Left colon (tissue), 2 donors: ENCODE measurements at regions not wholly inside any gene's neighbourhood (a gene's known extent, or its start where the extent isn't known, plus 50 kb on each side); places are given as distances from the start of the nearest gene placed in this dataset.

ENCODE experiments used
- ATAC-seq: fragments of 200-7000 bp; cut with Tn5 transposase; one replicate; pipeline ENCODE4 v1.9.1; 2020; ENCODE audit warnings: mild to moderate bottlenecking, moderate library complexity
- DNase-seq, 2 donors: peaks; one replicate each; pipeline ENCODE4 v3.0.0-alpha.2; 2020
- intact Hi-C, 2 donors: fragments of 100-400 bp; cut with DNase I in 1 of 2; cut with micrococcal nuclease in 1 of 2; formaldehyde crosslinking; loops; one replicate each; pipeline versions ENCODE4 v1.11.2 to v1.14.0; 2022; cut with DNase I, micrococcal nuclease
- donor health status: DM: no; HTN: no; CAD: no.
- donor health status: DM: yes; HTN: yes; CAD: no.

DNA sequence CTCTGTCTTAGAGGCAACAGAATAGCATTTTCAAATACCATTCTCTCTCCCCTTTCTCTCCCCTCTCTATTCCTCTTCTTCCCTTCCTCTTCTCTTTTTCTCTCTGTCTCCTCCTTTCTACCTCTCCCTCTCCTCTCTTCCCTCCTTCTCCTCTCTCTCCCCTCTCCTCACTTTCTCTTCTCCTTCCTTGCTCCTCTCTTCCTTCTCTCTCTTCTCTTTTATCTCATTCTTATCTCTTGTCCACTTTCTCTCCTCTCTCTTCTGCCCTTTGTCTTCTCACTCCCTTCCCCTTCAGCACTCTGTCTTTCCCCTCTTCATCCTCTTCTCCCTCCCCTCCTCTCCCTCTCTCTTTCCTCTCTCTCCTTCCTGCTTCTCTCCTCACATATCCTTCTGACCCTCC is 2265.8 kb upstream of the TENM3 start:
- intact Hi-C loops: no loop called here
- DNase-seq: no peak
- no peak for ATAC-seq

GRCh38 chr4:179981161-179981560 is 2262.0 kb upstream of the TENM3 start:
- intact Hi-C loops: no loop called here
- ATAC-seq (no peak), DNase-seq (no peak)

DNA sequence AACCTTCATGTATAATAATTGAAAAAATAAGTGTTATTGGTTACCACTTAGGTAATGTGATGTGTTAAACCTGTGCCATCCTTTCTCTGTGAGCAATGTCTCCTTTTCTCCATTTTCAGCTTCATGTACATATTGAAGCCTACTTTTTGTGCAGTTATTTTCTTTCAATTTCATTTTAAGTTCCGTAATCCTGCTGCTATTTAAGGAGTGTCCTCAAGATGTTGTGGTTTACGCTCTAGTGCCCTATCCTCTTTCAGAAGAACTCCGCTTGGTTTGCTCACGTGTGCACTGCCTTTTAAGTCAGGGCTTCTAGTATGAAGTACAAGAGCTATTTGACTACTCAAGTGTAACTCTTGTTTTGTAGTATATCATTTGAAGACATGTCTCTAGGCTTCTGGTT is 2253.2 kb upstream of the TENM3 start:
- DNase-seq (no peak), ATAC-seq (no peak)
- intact Hi-C loops: no loop called here

GRCh38 chr4:180009316-180009715 is 2233.9 kb upstream of the TENM3 start:
- no peak for DNase-seq
- ATAC-seq: no peak
- intact Hi-C loops: no loop called here

DNA sequence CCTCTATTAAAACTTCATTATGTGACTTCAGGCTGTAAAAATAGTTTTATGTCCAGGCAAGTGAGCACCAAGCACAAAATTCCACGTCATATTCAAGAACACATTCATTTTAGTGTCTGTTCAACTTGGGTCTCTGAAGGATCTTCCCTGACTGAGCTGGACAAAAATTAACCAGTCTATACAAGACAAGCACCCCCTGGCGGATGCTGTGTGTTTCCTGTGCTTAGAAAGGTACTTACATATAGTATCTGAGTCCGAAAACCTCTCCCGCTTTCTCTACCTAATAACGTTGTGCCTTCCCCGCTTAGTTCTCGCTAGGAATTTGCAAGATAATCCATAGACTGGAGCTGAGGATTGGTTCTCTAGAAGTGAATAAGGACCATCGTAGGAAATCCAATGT is 2214.5 kb upstream of the TENM3 start:
- ATAC-seq (peak; percentile 43), DNase-seq (peak in 1 of 2 donors; percentile 55)
- intact Hi-C loops: no loop called here

GRCh38 chr4:180031330-180031729 is 2211.9 kb upstream of the TENM3 start:
- ATAC-seq: no peak
- DNase-seq: no peak

DNA sequence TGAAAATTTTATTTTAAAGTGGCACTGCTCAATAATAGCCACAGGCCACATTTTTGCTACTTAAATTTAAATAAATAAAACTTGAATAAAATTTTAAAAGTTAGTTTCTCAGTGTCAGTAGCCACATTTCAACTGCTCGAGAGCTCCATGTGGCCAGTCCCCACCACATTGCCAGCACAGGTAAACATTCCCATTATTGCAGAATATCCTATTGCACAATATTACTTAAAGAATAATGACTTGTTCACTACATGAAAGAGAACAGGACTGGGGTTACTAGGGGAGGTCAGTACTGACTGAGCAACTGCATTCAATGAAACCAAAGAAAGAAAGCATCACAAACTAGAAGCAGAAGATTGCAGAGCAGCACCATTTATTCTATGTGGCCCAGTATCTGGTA is 2201.6 kb upstream of the TENM3 start:
- intact Hi-C loops: no loop called here
- no peak for ATAC-seq
- no peak for DNase-seq

More at GRCh38 chr4:180031330-180031729, 2211.9 kb upstream of the TENM3 start:
- intact Hi-C loops: no loop called here

- intact Hi-C loops: no loop called here
- DNase-seq (no peak), ATAC-seq (peak; percentile 90)
Measured at GRCh38 chr4:180052629-180053028, 2190.6 kb upstream of the TENM3 start.

GRCh38 chr4:180054291-180054690 is 2188.9 kb upstream of the TENM3 start:
- ATAC-seq: no peak
- intact Hi-C loops: no loop called here
- DNase-seq: no peak

GRCh38 chr4:180057299-180057721 is 2185.9 kb upstream of the TENM3 start:
- intact Hi-C loops: no loop called here
- DNase-seq (no peak), ATAC-seq (no peak)

DNA sequence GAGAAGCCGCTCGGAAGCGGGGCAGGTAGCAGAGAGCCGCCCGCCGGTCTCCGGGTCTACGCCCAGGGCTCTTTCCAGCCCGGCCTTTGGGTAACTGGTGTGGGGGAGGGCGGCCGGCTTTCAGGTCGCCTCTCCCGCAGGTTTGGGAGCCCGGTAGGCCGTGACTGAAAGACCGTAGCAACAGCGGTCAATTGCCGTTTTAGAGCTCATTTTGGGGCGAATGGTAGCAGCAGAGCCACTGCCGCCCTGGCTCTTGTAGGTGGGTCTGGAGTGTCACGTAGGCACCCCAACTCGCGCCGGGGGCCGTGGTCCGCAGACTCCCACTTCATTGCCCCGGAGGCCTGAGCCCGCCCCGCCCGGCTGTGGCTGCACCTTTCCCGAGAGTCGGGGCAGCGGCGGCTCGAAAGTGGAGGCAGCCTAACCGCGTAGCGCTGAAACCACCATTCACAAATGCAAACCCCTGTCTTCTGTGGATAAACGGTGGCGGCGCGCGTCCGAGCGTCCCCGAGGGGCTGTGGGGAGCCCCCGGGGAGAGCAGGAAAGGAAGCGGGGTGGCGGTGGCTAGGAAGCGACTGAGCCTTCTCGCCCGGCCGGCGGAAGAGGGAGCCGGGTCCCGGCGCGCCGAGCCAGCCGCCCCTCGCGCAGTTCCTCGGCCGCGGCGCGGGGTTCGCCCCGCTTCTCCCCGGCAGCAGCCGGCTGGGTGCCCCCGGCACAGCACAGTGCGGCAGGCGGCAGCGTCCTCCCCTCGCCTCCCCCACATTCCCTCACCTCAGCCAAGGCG is 2185.1 kb upstream of the TENM3 start:
- DNase-seq (peak; percentile 22 to 40), ATAC-seq (peak; percentile 45)
- intact Hi-C loops: no loop called here

DNA sequence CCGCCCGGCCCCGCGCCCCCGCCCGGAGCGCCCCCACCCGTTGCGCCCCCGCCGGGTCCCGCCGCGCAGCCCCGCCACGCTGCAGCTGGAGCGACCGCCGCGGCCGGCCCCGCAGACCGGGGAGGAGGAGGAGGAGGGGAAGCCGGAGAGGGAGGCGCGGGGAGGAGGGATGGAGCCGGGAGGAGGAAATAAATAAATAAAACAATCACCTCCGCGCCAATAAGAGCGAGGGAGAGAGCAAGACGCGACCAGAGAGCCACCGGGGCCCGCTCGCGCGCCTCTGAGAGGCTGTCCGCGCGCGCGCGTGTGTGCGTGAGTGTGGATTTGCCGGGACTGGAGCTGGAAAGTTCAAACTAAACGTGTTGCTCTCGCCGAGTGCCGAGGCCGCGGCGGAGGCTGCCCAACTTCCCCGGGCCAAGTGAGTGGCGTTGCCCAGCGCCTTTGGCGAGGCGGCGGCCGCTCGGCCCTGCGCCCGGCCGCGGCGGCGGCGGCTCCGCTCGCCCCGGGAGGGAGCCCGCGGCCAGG is 2184.4 kb upstream of the TENM3 start:
- ATAC-seq (peak; percentile 88), DNase-seq (peak; percentile 52 to 68)
- intact Hi-C loops: no loop called here

- intact Hi-C loops: no loop called here
- peak; percentile 10 to 22 for DNase-seq
- peak; percentile 44 for ATAC-seq
Measured at GRCh38 chr4:180059216-180059881, 2183.9 kb upstream of the TENM3 start.

DNA sequence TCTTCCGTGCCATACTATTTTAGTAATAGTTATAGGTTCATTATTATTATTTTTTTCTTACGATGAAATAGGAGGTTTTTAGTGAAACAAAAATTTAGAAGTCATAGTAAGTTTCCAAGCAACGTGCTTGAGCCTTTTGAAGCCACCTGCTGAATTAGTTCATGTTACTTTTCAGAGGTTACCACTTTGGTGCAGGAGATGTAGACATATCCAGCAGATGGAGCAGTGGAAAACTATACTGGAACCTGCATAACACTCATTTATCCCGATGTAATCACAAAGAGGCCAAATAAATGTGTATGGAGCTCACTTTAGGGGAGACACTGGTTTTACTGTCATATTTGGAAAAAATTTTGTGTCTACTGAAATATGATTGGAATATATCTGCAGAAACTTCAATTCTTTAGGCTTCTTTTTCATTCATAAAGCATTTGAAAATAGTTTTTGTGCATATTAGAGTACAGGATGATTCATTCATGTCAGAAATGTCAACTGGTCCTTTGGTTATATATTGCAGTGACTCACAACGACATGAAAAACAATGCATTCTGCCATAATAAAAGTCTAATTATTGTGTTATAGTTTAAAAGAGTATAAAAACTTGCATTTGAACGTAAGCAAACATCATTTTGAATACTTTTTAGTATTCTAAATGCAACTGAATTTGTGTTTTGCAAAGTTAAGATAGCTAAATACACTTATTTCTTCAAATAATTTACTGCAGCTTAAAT is 2182.9 kb upstream of the TENM3 start:
- intact Hi-C loops: no loop called here
- DNase-seq (no peak), ATAC-seq (peak; percentile 54)

DNA sequence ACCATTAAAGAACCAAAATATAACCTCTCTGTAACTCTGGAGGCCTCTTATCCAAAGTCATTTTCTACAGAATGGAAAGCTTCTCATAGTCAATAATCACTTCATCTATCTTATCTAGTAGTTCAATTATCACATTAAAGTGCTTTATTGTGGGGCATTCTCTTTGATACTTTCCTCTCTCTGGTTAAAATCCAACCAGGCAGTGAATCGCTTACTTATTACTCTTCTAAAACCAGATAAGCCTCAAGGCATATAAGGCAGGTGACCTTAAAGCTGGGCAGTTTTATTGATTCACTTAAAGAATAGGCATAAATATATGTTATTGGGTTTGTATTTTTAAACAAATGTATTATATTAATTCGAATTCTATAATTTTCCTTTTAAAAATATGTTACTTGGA is 2162.1 kb upstream of the TENM3 start:
- DNase-seq (no peak), ATAC-seq (peak; percentile 99)
- intact Hi-C loops: no loop called here

DNA sequence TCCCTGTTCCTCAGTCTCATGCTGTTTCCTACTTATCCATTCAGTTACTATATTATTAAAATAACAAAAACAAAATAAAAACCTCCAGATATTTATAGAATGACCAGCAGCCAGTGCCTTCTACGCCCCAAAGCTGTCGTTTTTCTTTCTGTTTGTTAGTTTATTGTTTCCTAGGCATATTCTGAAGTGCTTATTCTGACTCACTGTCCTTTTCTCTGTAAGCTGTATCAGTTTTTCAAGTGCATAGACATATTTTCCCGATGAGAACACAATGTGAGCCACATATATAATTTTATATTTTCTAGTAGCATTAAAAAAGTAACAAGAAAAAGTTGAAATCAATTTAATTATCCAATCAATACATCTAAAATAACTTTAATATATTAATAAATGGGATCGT is 2158.6 kb upstream of the TENM3 start:
- intact Hi-C loops: no loop called here
- ATAC-seq: no peak
- DNase-seq: no peak

GRCh38 chr4:180086480-180087190 is 2156.6 kb upstream of the TENM3 start:
- DNase-seq: no peak
- ATAC-seq: no peak
- intact Hi-C loops: no loop called here

GRCh38 chr4:180098586-180098985 is 2144.6 kb upstream of the TENM3 start:
- intact Hi-C loops: no loop called here
- DNase-seq (no peak), ATAC-seq (no peak)

DNA sequence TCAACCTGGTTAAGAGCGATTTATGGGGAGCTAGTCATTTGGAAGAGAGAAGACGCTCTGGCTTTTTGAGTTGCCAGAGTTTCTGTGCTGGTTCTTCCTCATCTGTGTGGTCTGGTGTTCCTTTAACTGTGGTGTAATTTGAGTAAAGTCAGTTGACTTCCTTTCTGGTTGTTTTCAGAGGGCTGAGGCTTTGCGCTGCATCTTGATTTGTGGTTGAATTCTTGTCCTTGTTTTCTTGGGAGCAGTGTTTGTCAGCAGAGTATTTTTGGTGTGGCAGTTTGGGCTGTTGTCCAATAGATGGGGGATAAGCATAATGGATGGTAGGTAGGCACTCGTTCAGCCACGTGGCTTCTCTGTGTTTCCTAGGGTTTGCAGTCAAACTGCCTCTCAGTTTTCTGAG is 2143.2 kb upstream of the TENM3 start:
- intact Hi-C loops: no loop called here
- DNase-seq (no peak), ATAC-seq (no peak)
